B cell (primary cell): ENCODE measurements at regions not wholly inside any gene's neighbourhood (a gene's known extent, or its start where the extent isn't known, plus 50 kb on each side); places are given as distances from the start of the nearest gene placed in this dataset.

ENCODE experiments used
- ATAC-seq: fragments of 200-7000 bp; cut with Tn5 transposase; one replicate; pipeline ENCODE4 v1.10.0; 2021; ENCODE audit warnings: low read depth, mild to moderate bottlenecking, moderate number of reproducible peaks, moderate library complexity
- CTCF ChIA-PET: fragments of 350-600 bp; sonication (Branson Sonifier 250); formaldehyde crosslinking; loops from one replicate; lab custom pipeline; 2021; ENCODE audit warnings: antibody characterized with exemption, inconsistent platforms; lab: Charles Lee
- POLR2A ChIA-PET: fragments of 350-600 bp; sonication (Branson Sonifier 250); formaldehyde crosslinking; loops from one replicate; lab custom pipeline; 2021; ENCODE audit warnings: antibody characterized with exemption; lab: Charles Lee
- DNase-seq: peaks from one replicate; pipeline ENCODE4 v3.0.0; 2013
- H2AFZ ChIP-seq: 2 replicates; pipeline ENCODE4 v1.6.1; 2012; ENCODE audit warnings: mild to moderate bottlenecking, low read depth, low read length; ENCODE audit not compliant: insufficient read depth, poor library complexity, severe bottlenecking
- H3K27ac ChIP-seq, 2 donors: 1 replicate in 1 of 2; 2 replicates in 1 of 2; pipeline ENCODE4 v1.5.1; 2012 to 2013; ENCODE audit warnings: low read length in 2 of 2, mild to moderate bottlenecking in 2 of 2, moderate library complexity in 1 of 2
- H3K27me3 ChIP-seq, 4 experiments: fragments of 200-600 bp in 1 of 4; sonication (generic) in 1 of 4; replicated peaks in 1 of 4; 1 replicate in 2 of 4; 2 replicates in 2 of 4; pipeline versions ENCODE4 v1.6.1 to v1.7.0; 2013 to 2016; ENCODE audit warnings: low read length in 3 of 4, mild to moderate bottlenecking in 2 of 4, mixed read lengths in 1 of 4, moderate library complexity in 1 of 4; ENCODE audit not compliant: insufficient read depth in 4 of 4, control insufficient read depth in 3 of 4; ENCODE audit errors: control extremely low read depth in 1 of 4
- H3K36me3 ChIP-seq, 2 experiments: replicated peaks in 1 of 2; 1 replicate in 1 of 2; 2 replicates in 1 of 2; pipeline versions ENCODE4 v1.6.1 to v1.7.1; 2013; ENCODE audit warnings: low read length in 1 of 2; ENCODE audit not compliant: insufficient read depth in 2 of 2, control insufficient read depth in 1 of 2; ENCODE audit errors: control extremely low read depth in 1 of 2, extremely low read depth in 1 of 2
- H3K4me1 ChIP-seq, 2 donors: fragments of 200-600 bp in 1 of 2; sonication (generic) in 1 of 2; 1 replicate in 1 of 2; 2 replicates in 1 of 2; pipeline versions ENCODE4 v1.5.1 to v1.6.1; 2013 to 2017; ENCODE audit warnings: low read length in 2 of 2; ENCODE audit not compliant: control insufficient read depth in 2 of 2, insufficient read depth in 2 of 2
- H3K4me2 ChIP-seq: replicated peaks from 2 replicates; pipeline ENCODE3; 2012; ENCODE audit warnings: mild to moderate bottlenecking, low read depth, low read length; ENCODE audit not compliant: poor library complexity, severe bottlenecking
- H3K4me3 ChIP-seq, 5 experiments: fragments of 200-600 bp in 1 of 5; sonication (generic) in 1 of 5; 1 replicate in 3 of 5; 2 replicates in 2 of 5; pipeline versions ENCODE4 v1.5.1 to v1.7.0; 2011 to 2016; ENCODE audit warnings: low read length in 4 of 5, mild to moderate bottlenecking in 4 of 5, low read depth in 2 of 5, control low read depth in 1 of 5, moderate library complexity in 1 of 5; ENCODE audit not compliant: insufficient read depth in 1 of 5; ENCODE audit errors: control extremely low read depth in 1 of 5, extremely low read depth in 1 of 5
- H3K79me2 ChIP-seq: fragments of 200-600 bp; sonication (generic); one replicate; pipeline ENCODE4 v1.6.0; 2016; ENCODE audit warnings: low read length; ENCODE audit not compliant: control insufficient read depth, insufficient read depth
- H3K9ac ChIP-seq: fragments of 200-600 bp; sonication (generic); 2 replicates; pipeline ENCODE4 v1.6.1; 2017; ENCODE audit warnings: mild to moderate bottlenecking, low read length, moderate library complexity
- H3K9me3 ChIP-seq, 3 donors: one replicate each; pipeline versions ENCODE4 v1.6.1 to v1.7.1; 2013; ENCODE audit warnings: low read length in 2 of 3; ENCODE audit not compliant: control insufficient read depth in 2 of 3, insufficient read depth in 1 of 3; ENCODE audit errors: control extremely low read depth in 1 of 3
- H4K20me1 ChIP-seq: 2 replicates; pipeline ENCODE4 v1.6.0; 2012; ENCODE audit warnings: mild to moderate bottlenecking, low read length; ENCODE audit not compliant: insufficient read depth, control insufficient read depth, poor library complexity, severe bottlenecking
- H3K27ac Mint-ChIP-seq: one replicate; pipeline ENCODE4 v1.8.0; 2021; ENCODE audit warnings: mixed read lengths
- H3K27me3 Mint-ChIP-seq: one replicate; pipeline ENCODE4 v1.8.0; 2021; ENCODE audit warnings: mixed read lengths
- H3K4me1 Mint-ChIP-seq: one replicate; pipeline ENCODE4 v1.8.0; 2021; ENCODE audit warnings: mixed read lengths
- H3K4me3 Mint-ChIP-seq: one replicate; pipeline ENCODE4 v1.8.0; 2021; ENCODE audit warnings: mixed read lengths
- H3K9me3 Mint-ChIP-seq: one replicate; pipeline ENCODE4 v1.8.0; 2022; ENCODE audit warnings: mixed read lengths; ENCODE audit not compliant: insufficient read depth
- EZH2 ChIP-seq: IDR thresholded peaks from 2 replicates; pipeline ENCODE4 v1.6.1; 2012; ENCODE audit warnings: borderline replicate concordance, low read depth, mild to moderate bottlenecking, moderate library complexity, low read length; ENCODE audit not compliant: insufficient read depth, poor library complexity, severe bottlenecking
- WGBS: methylation state at CpG from one replicate; pipeline ENCODE4 v1.1.5; 2013; ENCODE audit warnings: missing lambda C conversion rate; ENCODE audit not compliant: insufficient coverage; 5-methylcytosine and 5-hydroxymethylcytosine counted together
- intact Hi-C: fragments of 100-400 bp; cut with micrococcal nuclease; formaldehyde crosslinking; loops from one replicate; pipeline ENCODE4 v1.10.0; 2022
- TF ChIP-seq, protein P1 (sequence below): fragments of 200-600 bp; IDR thresholded peaks from one replicate; pipeline ENCODE4 v1.8.0; 2022; ENCODE audit warnings: antibody characterized with exemption, mild to moderate bottlenecking

DNA sequence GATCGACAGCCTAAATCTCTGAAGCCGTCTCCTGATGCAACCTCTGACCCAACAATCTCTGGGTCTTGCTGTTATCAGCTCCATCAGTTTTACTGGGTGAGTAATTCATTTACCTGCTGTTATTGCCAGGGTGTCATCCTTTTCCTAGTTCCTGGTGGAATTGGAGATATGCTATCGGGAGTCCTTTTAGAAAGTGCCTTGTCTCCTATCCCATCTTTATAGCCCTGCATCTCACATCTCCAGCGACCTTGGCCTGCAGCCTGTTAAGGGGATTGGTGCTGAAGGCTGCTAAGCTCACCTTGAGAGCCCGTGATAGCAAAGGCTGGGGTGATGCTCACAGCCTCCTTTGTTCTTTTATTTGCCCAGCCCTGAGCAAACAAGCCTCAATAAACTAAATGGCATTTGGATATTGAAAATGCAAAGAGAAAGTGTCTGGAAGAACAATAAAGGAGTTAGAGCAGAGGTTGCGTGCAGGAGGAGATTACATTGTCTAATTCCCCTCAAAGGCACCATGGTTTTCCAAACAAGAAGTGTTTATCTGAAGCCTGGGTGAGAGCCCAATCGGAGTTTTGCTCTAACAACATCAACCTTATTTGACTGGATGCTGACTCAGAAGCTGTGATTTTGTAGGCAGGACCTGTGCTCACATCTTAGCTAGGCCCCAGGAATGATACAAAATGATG lies 101.8 kb downstream of the RPLP1 start:
- no peak overlapping the region for H3K9ac ChIP-seq
- CTCF ChIA-PET = no interaction called here
- DNase-seq (no peak), ATAC-seq (no peak)
- intact Hi-C loops = no loop called here
- H3K9me3 ChIP-seq = peaks cover 0 to 24% (median 9%) of the 10 kb centered on the region in 3 donors
- H3K4me1 ChIP-seq = no peaks in the 10 kb centered on the region
- H2AFZ ChIP-seq = no peak overlapping the region
- no peaks in the 10 kb centered on the region for H3K36me3 ChIP-seq
- H3K4me3 ChIP-seq = no peak overlapping the region
- H3K27me3 ChIP-seq = peaks cover 0 to 4% (median 0%) of the 10 kb centered on the region in 4 experiments
- Mint-ChIP-seq H3K27ac (no peak overlapping the region), H3K4me1 (no peaks in the 10 kb centered on the region), H3K27me3 (peaks cover 10% of the 10 kb centered on the region), H3K9me3 (peaks cover 7% of the 10 kb centered on the region), H3K4me3 (no peak overlapping the region)
- no peak overlapping the region for H3K4me2 ChIP-seq
- POLR2A ChIA-PET = no interaction called here
- WGBS = 86% methylated on average over 4 of the region's 7 CpGs
- no peak overlapping the region for H3K27ac ChIP-seq
- H4K20me1 ChIP-seq = no peaks in the 10 kb centered on the region
- no peak for TF ChIP-seq EZH2
- TF ChIP-seq, protein P1, sequence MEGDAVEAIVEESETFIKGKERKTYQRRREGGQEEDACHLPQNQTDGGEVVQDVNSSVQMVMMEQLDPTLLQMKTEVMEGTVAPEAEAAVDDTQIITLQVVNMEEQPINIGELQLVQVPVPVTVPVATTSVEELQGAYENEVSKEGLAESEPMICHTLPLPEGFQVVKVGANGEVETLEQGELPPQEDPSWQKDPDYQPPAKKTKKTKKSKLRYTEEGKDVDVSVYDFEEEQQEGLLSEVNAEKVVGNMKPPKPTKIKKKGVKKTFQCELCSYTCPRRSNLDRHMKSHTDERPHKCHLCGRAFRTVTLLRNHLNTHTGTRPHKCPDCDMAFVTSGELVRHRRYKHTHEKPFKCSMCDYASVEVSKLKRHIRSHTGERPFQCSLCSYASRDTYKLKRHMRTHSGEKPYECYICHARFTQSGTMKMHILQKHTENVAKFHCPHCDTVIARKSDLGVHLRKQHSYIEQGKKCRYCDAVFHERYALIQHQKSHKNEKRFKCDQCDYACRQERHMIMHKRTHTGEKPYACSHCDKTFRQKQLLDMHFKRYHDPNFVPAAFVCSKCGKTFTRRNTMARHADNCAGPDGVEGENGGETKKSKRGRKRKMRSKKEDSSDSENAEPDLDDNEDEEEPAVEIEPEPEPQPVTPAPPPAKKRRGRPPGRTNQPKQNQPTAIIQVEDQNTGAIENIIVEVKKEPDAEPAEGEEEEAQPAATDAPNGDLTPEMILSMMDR = no peak
- no peaks in the 10 kb centered on the region for H3K79me2 ChIP-seq

DNA sequence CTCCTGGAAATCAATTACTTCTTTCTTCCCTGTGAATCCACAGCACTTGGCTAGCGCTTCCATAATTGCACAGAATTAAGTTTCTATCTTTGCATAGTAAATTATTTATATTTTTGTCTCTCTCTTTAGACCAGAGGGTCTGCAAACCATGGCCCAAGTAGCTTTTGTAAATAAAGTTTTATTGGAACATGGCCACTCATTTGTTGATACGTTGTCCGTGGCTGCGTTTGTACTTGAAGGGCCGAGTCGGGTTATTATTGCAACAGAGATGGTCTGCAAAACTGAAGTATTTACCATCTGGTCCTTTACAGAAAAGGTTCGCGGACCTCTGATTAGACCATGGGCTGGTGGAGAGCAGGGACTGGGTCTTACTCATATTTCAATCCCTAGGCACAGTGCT lies 102.5 kb downstream of the RPLP1 start:
- 96% methylated on average over 5 of the region's 8 CpGs for WGBS

More for the DNA sequence above, 102.5 kb downstream of the RPLP1 start:
- H3K27me3 Mint-ChIP-seq = peaks cover 4% of the 10 kb centered on the region
- Histone ChIP-seq H3K79me2 (no peaks in the 10 kb centered on the region), H3K36me3 (no peaks in the 10 kb centered on the region), H3K4me2 (no peak overlapping the region), H2AFZ (no peak overlapping the region), H4K20me1 (no peaks in the 10 kb centered on the region), H3K4me1 (no peaks in the 10 kb centered on the region), H3K9ac (no peak overlapping the region), H3K9me3 (peaks cover 0 to 24% (median 9%) of the 10 kb centered on the region in 3 donors), H3K27me3 (peaks cover 0 to 4% (median 1%) of the 10 kb centered on the region in 4 experiments), H3K4me3 (no peak overlapping the region), H3K27ac (no peak overlapping the region)
- ChIA-PET CTCF (no interaction called here), POLR2A (no interaction called here)
- peaks cover 7% of the 10 kb centered on the region for H3K9me3 Mint-ChIP-seq
- no peak for DNase-seq
- TF ChIP-seq, protein P1 = no peak
- ATAC-seq = no peak
- intact Hi-C loops = no loop called here
- no peak overlapping the region for H3K4me3 Mint-ChIP-seq
- H3K4me1 Mint-ChIP-seq = no peaks in the 10 kb centered on the region
- no peak overlapping the region for H3K27ac Mint-ChIP-seq
